ENCODE measurements at regions not wholly inside any gene's neighbourhood (a gene's known extent, or its start where the extent isn't known, plus 50 kb on each side); places are given as distances from the start of the nearest gene placed in this dataset.

DNA sequence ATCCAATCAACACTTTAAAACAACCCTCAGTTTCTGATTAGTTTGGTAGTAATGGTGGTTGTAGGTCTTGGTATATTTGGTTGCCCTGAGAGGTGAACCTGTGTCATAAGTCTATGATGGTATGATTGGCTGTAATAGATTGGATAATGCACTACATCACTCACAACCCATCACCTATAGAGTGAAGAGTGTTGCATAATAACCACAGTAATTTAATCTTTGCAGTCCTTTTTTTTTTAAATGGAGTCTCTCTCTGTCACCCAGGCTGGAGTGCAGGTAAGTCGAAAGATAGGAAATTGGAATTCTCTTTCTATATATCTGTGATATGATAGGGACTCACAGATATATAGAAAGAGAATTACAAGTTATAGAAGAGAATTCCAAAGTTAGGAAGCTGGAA is 133.4 kb upstream of the PGR start:
- TF ChIP-seq, protein P1, sequence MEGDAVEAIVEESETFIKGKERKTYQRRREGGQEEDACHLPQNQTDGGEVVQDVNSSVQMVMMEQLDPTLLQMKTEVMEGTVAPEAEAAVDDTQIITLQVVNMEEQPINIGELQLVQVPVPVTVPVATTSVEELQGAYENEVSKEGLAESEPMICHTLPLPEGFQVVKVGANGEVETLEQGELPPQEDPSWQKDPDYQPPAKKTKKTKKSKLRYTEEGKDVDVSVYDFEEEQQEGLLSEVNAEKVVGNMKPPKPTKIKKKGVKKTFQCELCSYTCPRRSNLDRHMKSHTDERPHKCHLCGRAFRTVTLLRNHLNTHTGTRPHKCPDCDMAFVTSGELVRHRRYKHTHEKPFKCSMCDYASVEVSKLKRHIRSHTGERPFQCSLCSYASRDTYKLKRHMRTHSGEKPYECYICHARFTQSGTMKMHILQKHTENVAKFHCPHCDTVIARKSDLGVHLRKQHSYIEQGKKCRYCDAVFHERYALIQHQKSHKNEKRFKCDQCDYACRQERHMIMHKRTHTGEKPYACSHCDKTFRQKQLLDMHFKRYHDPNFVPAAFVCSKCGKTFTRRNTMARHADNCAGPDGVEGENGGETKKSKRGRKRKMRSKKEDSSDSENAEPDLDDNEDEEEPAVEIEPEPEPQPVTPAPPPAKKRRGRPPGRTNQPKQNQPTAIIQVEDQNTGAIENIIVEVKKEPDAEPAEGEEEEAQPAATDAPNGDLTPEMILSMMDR (IDR thresholded peaks at IDR 0.05; ENCODE audit: low read depth, low read length): no peak
- no peak for TF ChIP-seq EZH2phosphoT487 (IDR thresholded peaks at IDR 0.05; ENCODE audit: low read depth)
